Neural cell (in vitro differentiated cells): ENCODE measurements at regions not wholly inside any gene's neighbourhood (a gene's known extent, or its start where the extent isn't known, plus 50 kb on each side); places are given as distances from the start of the nearest gene placed in this dataset.

Source experiments
- H2AFZ ChIP-seq: fragments of 200-600, 300-800 bp; sonication (generic), shearing (Covaris generic); 2 replicates; pipeline ENCODE4 v1.6.0; 2014; ENCODE audit warnings: low read depth, mild to moderate bottlenecking, antibody characterized with exemption, low read length, moderate library complexity
- H3F3A ChIP-seq: fragments of 200-600 bp; shearing (Covaris generic); 2 replicates; pipeline ENCODE4 v1.6.1; 2016; ENCODE audit warnings: mild to moderate bottlenecking, moderate library complexity, mixed read lengths, antibody characterized with exemption, low read length; ENCODE audit not compliant: insufficient read depth, poor library complexity, severe bottlenecking
- H3K27ac ChIP-seq: fragments of 200-600, 300-800 bp; sonication (generic), shearing (Covaris generic); 2 replicates; pipeline ENCODE4 v1.5.1; 2014; ENCODE audit warnings: mild to moderate bottlenecking, low read length, moderate library complexity
- H3K27me3 ChIP-seq: fragments of 300-800, 200-600 bp; sonication (generic), shearing (Covaris generic); 2 replicates; pipeline ENCODE4 v1.6.0; 2014; ENCODE audit warnings: mild to moderate bottlenecking, low read depth, low read length, moderate library complexity; ENCODE audit not compliant: insufficient read depth
- H3K36me3 ChIP-seq: fragments of 300-800, 200-600 bp; sonication (generic), shearing (Covaris generic); 2 replicates; pipeline ENCODE4 v1.5.1; 2014; ENCODE audit warnings: mild to moderate bottlenecking, antibody characterized with exemption, low read length, moderate library complexity; ENCODE audit not compliant: insufficient read depth
- H3K4me2 ChIP-seq: fragments of 300-800, 200-600 bp; sonication (generic), shearing (Covaris generic); 2 replicates; pipeline ENCODE4 v1.6.0; 2014; ENCODE audit warnings: mild to moderate bottlenecking, low read length
- H3K4me3 ChIP-seq: fragments of 300-800, 200-600 bp; sonication (generic), shearing (Covaris generic); 2 replicates; pipeline ENCODE4 v1.5.1; 2014; ENCODE audit warnings: mild to moderate bottlenecking, low read length, moderate library complexity
- H3K79me2 ChIP-seq: fragments of 200-600 bp; shearing (Covaris generic); replicated peaks from 2 replicates; pipeline ENCODE4 v1.6.0; 2014; ENCODE audit warnings: mild to moderate bottlenecking, low read length, moderate library complexity; ENCODE audit not compliant: insufficient read depth
- H3K9ac ChIP-seq: fragments of 300-800, 200-600 bp; sonication (generic), shearing (Covaris generic); 2 replicates; pipeline ENCODE4 v1.6.1; 2016; ENCODE audit warnings: mild to moderate bottlenecking, low read length, mixed read lengths
- H3K9me2 ChIP-seq: fragments of 200-600 bp; shearing (Covaris generic); 2 replicates; pipeline ENCODE4 v1.6.1; 2016; ENCODE audit warnings: mild to moderate bottlenecking, low read length, mixed read lengths; ENCODE audit not compliant: insufficient read depth
- H3K9me3 ChIP-seq: fragments of 200-600, 300-800 bp; sonication (generic), shearing (Covaris generic); 2 replicates; pipeline ENCODE4 v1.6.1; 2016; ENCODE audit warnings: mild to moderate bottlenecking, mixed run types, low read length, moderate library complexity, mixed read lengths
- H4K20me1 ChIP-seq: fragments of 200-600 bp; shearing (Covaris generic); 2 replicates; pipeline ENCODE4 v1.6.1; 2016; ENCODE audit warnings: mild to moderate bottlenecking, mixed run types; ENCODE audit not compliant: insufficient read depth
- CTCF ChIP-seq: fragments of 450-650 bp; IDR thresholded peaks from 2 replicates; pipeline ENCODE4 v1.5.1; 2014; ENCODE audit warnings: antibody characterized with exemption, mild to moderate bottlenecking, moderate library complexity; ENCODE audit not compliant: poor library complexity, severe bottlenecking
- EP300 ChIP-seq: fragments of 450-650 bp; conservative IDR thresholded peaks from 2 replicates; pipeline ENCODE4 v1.6.1; 2014; ENCODE audit warnings: antibody characterized with exemption, mild to moderate bottlenecking, moderate library complexity; ENCODE audit not compliant: poor library complexity, severe bottlenecking
- EZH2 ChIP-seq: fragments of 200-600, 300-800 bp; shearing (Covaris generic), sonication (generic); IDR thresholded peaks from 2 replicates; pipeline ENCODE4 v1.6.1; 2014; ENCODE audit warnings: antibody characterized with exemption, low read length, borderline replicate concordance, mild to moderate bottlenecking; ENCODE audit not compliant: insufficient read depth, poor library complexity, severe bottlenecking
- MXI1 ChIP-seq: fragments of 450-650 bp; conservative IDR thresholded peaks from 2 replicates; pipeline ENCODE4 v1.6.1; 2014; ENCODE audit warnings: antibody characterized with exemption, mild to moderate bottlenecking; ENCODE audit not compliant: poor library complexity, severe bottlenecking
- POLR2AphosphoS5 ChIP-seq: IDR thresholded peaks from 2 replicates; pipeline ENCODE4 v1.6.1; 2012
- RAD21 ChIP-seq: fragments of 450-650 bp; conservative IDR thresholded peaks from 2 replicates; pipeline ENCODE4 v1.6.1; 2014; ENCODE audit warnings: antibody characterized with exemption, mild to moderate bottlenecking, moderate library complexity
- REST ChIP-seq: IDR thresholded peaks from 2 replicates; pipeline ENCODE4 v1.6.1; 2012; ENCODE audit warnings: borderline replicate concordance
- SMC3 ChIP-seq: fragments of 450-650 bp; conservative IDR thresholded peaks from 2 replicates; pipeline ENCODE4 v1.6.1; 2014; ENCODE audit warnings: antibody characterized with exemption, mild to moderate bottlenecking, moderate library complexity; ENCODE audit not compliant: poor library complexity
- TAF1 ChIP-seq: IDR thresholded peaks from 2 replicates; pipeline ENCODE4 v1.6.1; 2012; ENCODE audit warnings: low read depth

GRCh38 chr1:216794586-216794985 lies 71.4 kb upstream of the ESRRG start:
- no peaks in the 10 kb centered on the region for H3K36me3 ChIP-seq
- no peak overlapping the region for H3K9ac ChIP-seq
- H3K27me3 ChIP-seq, result no peaks in the 10 kb centered on the region
- H3F3A ChIP-seq, result no peaks in the 10 kb centered on the region
- no peak overlapping the region for H3K27ac ChIP-seq
- H2AFZ ChIP-seq, result no peak overlapping the region
- H3K79me2 ChIP-seq, result no peaks in the 10 kb centered on the region
- no peaks in the 10 kb centered on the region for H3K9me2 ChIP-seq
- H3K9me3 ChIP-seq, result no peaks in the 10 kb centered on the region
- no peak overlapping the region for H3K4me2 ChIP-seq
- TF ChIP-seq POLR2AphosphoS5, result no peak
- no peak for TF ChIP-seq CTCF
- TF ChIP-seq SMC3, result no peak
- no peak for TF ChIP-seq EZH2
- TF ChIP-seq RAD21, result no peak
- no peak for TF ChIP-seq EP300
- TF ChIP-seq TAF1, result no peak
- no peak for TF ChIP-seq MXI1
- TF ChIP-seq REST, result no peak
- H3K4me3 ChIP-seq, result no peak overlapping the region
- no peaks in the 10 kb centered on the region for H4K20me1 ChIP-seq

GRCh38 chr1:216793973-216794372 lies 70.7 kb upstream of the ESRRG start:
- no peaks in the 10 kb centered on the region for H3K79me2 ChIP-seq
- H2AFZ ChIP-seq, result no peak overlapping the region
- no peak overlapping the region for H3K27ac ChIP-seq
- no peak overlapping the region for H3K4me2 ChIP-seq
- H3K9ac ChIP-seq, result no peak overlapping the region
- no peak for TF ChIP-seq EP300
- TF ChIP-seq RAD21, result no peak
- TF ChIP-seq REST, result no peak
- TF ChIP-seq EZH2, result no peak
- TF ChIP-seq TAF1, result no peak
- TF ChIP-seq MXI1, result no peak
- no peak for TF ChIP-seq SMC3
- no peak for TF ChIP-seq CTCF
- no peak for TF ChIP-seq POLR2AphosphoS5
- no peaks in the 10 kb centered on the region for H3F3A ChIP-seq
- no peaks in the 10 kb centered on the region for H4K20me1 ChIP-seq
- H3K27me3 ChIP-seq, result no peaks in the 10 kb centered on the region
- no peaks in the 10 kb centered on the region for H3K9me2 ChIP-seq
- no peaks in the 10 kb centered on the region for H3K9me3 ChIP-seq
- no peaks in the 10 kb centered on the region for H3K36me3 ChIP-seq
- no peak overlapping the region for H3K4me3 ChIP-seq
